ENCODE measurements at regions not wholly inside any gene's neighbourhood (a gene's known extent, or its start where the extent isn't known, plus 50 kb on each side); places are given as distances from the start of the nearest gene placed in this dataset.

- TF ChIP-seq ZNF212 (CRISPR knock-in tag; IDR thresholded peaks at IDR 0.05) (no peak), TAF9B (IDR thresholded peaks at IDR 0.05; ENCODE audit: partially characterized antibody) (no peak), NFIC (IDR thresholded peaks at IDR 0.05) (no peak), KAT8 (IDR thresholded peaks at IDR 0.05; ENCODE audit: low read depth) (no peak), XRCC5 (IDR thresholded peaks at IDR 0.05; ENCODE audit: low read depth, low read length) (no peak), SMAD2 (IDR thresholded peaks at IDR 0.05; ENCODE audit: low read depth, low read length) (no peak), ZNF197 (CRISPR knock-in tag; IDR thresholded peaks at IDR 0.05; ENCODE audit: low read depth) (no peak), ZNF274 (IDR thresholded peaks at IDR 0.05; ENCODE audit: borderline replicate concordance, low read depth, low read length) (no peak), HMGXB4 (CRISPR knock-in tag; IDR thresholded peaks at IDR 0.05) (no peak), GATAD2B (IDR thresholded peaks at IDR 0.05; ENCODE audit: borderline replicate concordance) (no peak), CREB3L1 (IDR thresholded peaks at IDR 0.05; ENCODE audit: borderline replicate concordance, low read depth) (no peak), ZNF24 (IDR thresholded peaks at IDR 0.05) (no peak), ATF7 (IDR thresholded peaks at IDR 0.05) (no peak)
- Histone ChIP-seq H3K79me2 (ENCODE audit: control insufficient read depth, insufficient read depth, low read length) (no peaks in the 10 kb centered on the region), H3K27ac (ENCODE audit: extremely low read depth, low read depth, low read length) (no peak overlapping the region), H3K4me1 (replicated peaks in 1 of 2; ENCODE audit: control insufficient read depth in 2 of 2, insufficient read depth in 2 of 2, low read length in 2 of 2) (no peaks in the 10 kb centered on the region), H4K20me1 (replicated peaks; ENCODE audit: control insufficient read depth, insufficient read depth, low read length) (no peaks in the 10 kb centered on the region), H3K27me3 (ENCODE audit: control insufficient read depth in 2 of 2, insufficient read depth in 2 of 2, low read length in 2 of 2) (no peaks in the 10 kb centered on the region), H3K9ac (ENCODE audit: insufficient read depth in 1 of 2, low read depth in 2 of 2, low read length in 2 of 2) (no peak overlapping the region), H2AFZ (ENCODE audit: low read depth, low read length) (no peak overlapping the region), H3K4me3 (no peak overlapping the region), H3K9me1 (ENCODE audit: control insufficient read depth, insufficient read depth, low read length) (no peaks in the 10 kb centered on the region), H3K9me3 (replicated peaks; ENCODE audit: control insufficient read depth, insufficient read depth, low read depth, low read length) (no peaks in the 10 kb centered on the region), H3K4me2 (ENCODE audit: insufficient read depth, low read length) (no peak overlapping the region), H3K36me3 (ENCODE audit: control insufficient read depth, insufficient read depth, low read length) (no peaks in the 10 kb centered on the region)
- in situ Hi-C loops (cut with MboI): no loop called here
- intact Hi-C loops (cut with micrococcal nuclease): no loop called here
- FAIRE-seq: no peak
- no TSS peak for BruUV-seq (replicated peaks)
- no peak for ATAC-seq
- WGBS (ENCODE audit: insufficient coverage, low coverage, missing lambda C conversion rate): 6% methylated on average over 2 of the region's 2 CpGs
- CTCF ChIA-PET (ENCODE audit: low intra/inter-chr PET ratio): no interaction called here
- POLR2A ChIA-PET: no interaction called here
- no peak for DNase-seq (ENCODE audit: extremely low read depth in 1 of 4, low spot score in 3 of 4)
These were observed 264.4 kb upstream of the NRIP1 start for GRCh38 chr21:15329191-15329590.
